ENCODE measurements at regions not wholly inside any gene's neighbourhood (a gene's known extent, or its start where the extent isn't known, plus 50 kb on each side); places are given as distances from the start of the nearest gene placed in this dataset.

DNA sequence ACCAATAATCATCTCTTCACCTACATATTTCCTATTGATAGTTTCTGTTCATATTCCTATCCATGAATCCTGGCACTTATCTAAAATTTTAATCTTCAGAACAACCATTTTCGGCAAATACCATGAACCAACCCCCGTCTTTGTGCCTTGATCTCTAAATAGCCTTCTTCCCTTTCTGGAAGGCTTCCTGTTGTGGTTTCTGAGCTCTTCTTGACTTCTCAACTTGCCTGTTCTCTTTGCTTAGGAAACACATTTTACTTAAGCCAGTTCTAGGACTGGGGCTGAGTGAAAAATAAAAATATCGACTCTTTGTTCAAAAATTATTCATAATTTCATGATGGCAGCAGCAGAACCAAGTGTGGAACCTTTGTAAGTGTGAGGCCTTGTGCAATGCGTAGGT, 882.4 kb downstream of the C4orf33 start:
- TF ChIP-seq, protein P1, sequence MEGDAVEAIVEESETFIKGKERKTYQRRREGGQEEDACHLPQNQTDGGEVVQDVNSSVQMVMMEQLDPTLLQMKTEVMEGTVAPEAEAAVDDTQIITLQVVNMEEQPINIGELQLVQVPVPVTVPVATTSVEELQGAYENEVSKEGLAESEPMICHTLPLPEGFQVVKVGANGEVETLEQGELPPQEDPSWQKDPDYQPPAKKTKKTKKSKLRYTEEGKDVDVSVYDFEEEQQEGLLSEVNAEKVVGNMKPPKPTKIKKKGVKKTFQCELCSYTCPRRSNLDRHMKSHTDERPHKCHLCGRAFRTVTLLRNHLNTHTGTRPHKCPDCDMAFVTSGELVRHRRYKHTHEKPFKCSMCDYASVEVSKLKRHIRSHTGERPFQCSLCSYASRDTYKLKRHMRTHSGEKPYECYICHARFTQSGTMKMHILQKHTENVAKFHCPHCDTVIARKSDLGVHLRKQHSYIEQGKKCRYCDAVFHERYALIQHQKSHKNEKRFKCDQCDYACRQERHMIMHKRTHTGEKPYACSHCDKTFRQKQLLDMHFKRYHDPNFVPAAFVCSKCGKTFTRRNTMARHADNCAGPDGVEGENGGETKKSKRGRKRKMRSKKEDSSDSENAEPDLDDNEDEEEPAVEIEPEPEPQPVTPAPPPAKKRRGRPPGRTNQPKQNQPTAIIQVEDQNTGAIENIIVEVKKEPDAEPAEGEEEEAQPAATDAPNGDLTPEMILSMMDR (IDR thresholded peaks at IDR 0.05), result no peak
- no peak for TF ChIP-seq POLR2A (IDR thresholded peaks at IDR 0.05)

All from vagina (tissue), 2 donors.